Rectal smooth muscle tissue (tissue), 1 donor: ENCODE measurements at regions not wholly inside any gene's neighbourhood (a gene's known extent, or its start where the extent isn't known, plus 50 kb on each side); places are given as distances from the start of the nearest gene placed in this dataset.

Experiments used
- H3K27ac ChIP-seq: one replicate; pipeline ENCODE4 v1.7.0; 2013; ENCODE audit warnings: low read depth, low read length, inconsistent platforms
- H3K27me3 ChIP-seq: one replicate; pipeline ENCODE4 v1.7.0; 2013; ENCODE audit warnings: low read length; ENCODE audit not compliant: control insufficient read depth, insufficient read depth
- H3K36me3 ChIP-seq: one replicate; pipeline ENCODE4 v1.7.0; 2013; ENCODE audit warnings: low read length; ENCODE audit not compliant: control insufficient read depth, insufficient read depth
- H3K4me1 ChIP-seq: one replicate; pipeline ENCODE4 v1.7.0; 2013; ENCODE audit warnings: low read length; ENCODE audit not compliant: control insufficient read depth, insufficient read depth
- H3K4me3 ChIP-seq: one replicate; pipeline ENCODE4 v1.7.0; 2013; ENCODE audit warnings: low read length
- H3K9ac ChIP-seq: one replicate; pipeline ENCODE4 v1.7.0; 2013; ENCODE audit warnings: low read length

DNA sequence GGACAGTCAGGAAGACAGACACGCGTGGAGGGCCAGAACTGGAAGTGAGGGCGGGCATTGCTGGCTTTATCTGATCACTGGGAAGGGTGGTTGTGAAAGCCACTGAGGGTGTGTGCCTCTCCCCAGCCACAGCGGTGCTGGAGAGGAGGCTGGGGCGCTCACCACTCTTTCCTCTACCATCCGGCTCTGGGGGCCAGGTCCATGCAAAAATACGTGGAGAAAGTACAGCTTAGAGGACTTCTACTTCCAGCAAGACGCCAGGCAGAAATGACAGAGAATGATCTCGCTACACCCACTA lies 148.8 kb upstream of the RPS6KA2 start:
- no peak overlapping the region for H3K27ac ChIP-seq
- H3K9ac ChIP-seq = no peak overlapping the region
- H3K4me3 ChIP-seq = no peak overlapping the region
- no peaks in the 10 kb centered on the region for H3K4me1 ChIP-seq
- peaks cover 7% of the 10 kb centered on the region for H3K27me3 ChIP-seq
- H3K36me3 ChIP-seq = no peaks in the 10 kb centered on the region

DNA sequence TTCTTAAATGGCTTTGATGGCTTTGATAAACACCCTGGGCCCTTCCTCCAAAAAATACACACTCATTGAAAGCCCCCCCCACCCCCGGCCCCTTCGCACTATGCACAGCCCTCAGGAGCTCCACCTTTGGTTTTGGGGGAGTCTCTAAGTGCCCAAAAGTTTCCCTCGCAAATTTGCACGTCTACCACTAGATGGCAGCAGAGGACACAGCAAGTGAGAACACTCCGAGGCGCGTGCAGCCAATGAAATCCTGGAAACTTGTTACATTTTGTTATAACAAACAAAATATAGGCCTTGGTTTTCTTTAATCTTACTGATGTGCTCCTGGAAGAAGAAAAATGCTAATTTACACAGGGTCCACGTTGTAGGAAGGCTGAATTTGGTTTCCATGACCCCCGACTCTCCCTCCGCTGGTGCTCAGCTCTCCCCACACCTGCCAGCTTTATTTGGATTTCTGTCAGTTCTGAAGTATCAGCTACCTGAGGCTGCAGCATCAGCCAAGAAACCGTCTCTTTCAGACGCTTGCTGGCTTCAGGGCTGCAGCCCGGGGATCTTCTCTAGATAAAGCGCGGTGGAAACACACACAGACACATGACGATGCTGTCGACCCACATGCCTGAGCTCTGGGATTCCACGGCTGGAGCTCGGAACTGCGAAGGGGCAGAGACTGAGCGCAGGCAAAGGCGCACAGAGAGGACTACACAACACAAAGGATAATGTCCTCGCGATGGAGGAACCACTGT lies 148.3 kb upstream of the RPS6KA2 start:
- no peaks in the 10 kb centered on the region for H3K4me1 ChIP-seq
- H3K9ac ChIP-seq = no peak overlapping the region
- H3K27me3 ChIP-seq = peaks cover 7% of the 10 kb centered on the region
- H3K27ac ChIP-seq = no peak overlapping the region
- H3K36me3 ChIP-seq = no peaks in the 10 kb centered on the region
- no peak overlapping the region for H3K4me3 ChIP-seq

- Histone ChIP-seq H3K36me3 (no peaks in the 10 kb centered on the region), H3K9ac (no peak overlapping the region), H3K4me1 (no peaks in the 10 kb centered on the region), H3K27ac (no peak overlapping the region), H3K4me3 (no peak overlapping the region), H3K27me3 (peaks cover 7% of the 10 kb centered on the region)
Measured at GRCh38 chr6:166774770-166775169, 147.7 kb upstream of the RPS6KA2 start.

GRCh38 chr6:166774292-166774691 lies 147.2 kb upstream of the RPS6KA2 start:
- Histone ChIP-seq H3K9ac (no peak overlapping the region), H3K4me1 (no peaks in the 10 kb centered on the region), H3K27me3 (peaks cover 7% of the 10 kb centered on the region), H3K36me3 (no peaks in the 10 kb centered on the region), H3K4me3 (no peak overlapping the region), H3K27ac (no peak overlapping the region)

GRCh38 chr6:166772518-166772917 lies 145.5 kb upstream of the RPS6KA2 start:
- Histone ChIP-seq H3K27ac (no peak overlapping the region), H3K27me3 (peaks cover 7% of the 10 kb centered on the region), H3K9ac (no peak overlapping the region), H3K4me3 (no peak overlapping the region), H3K36me3 (no peaks in the 10 kb centered on the region), H3K4me1 (no peaks in the 10 kb centered on the region)

DNA sequence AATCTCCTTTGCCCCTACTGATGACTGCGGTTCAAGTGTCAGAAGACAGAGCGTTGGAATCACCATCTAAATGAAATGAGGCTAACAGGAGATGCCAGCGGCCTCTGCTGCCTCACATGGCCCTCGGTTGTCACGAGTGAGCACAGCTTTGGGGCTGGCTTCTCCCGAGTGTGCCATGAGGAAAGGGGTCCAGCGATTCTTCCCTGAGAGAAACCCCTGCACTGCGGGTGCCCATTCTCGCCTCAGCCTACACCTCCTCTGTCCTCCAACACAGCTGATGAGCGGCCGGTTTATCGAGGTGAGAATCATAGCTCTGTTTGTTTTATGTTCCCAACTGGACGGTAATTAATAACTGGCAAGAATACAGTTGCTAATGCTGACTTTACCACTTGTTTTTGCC lies 144.7 kb upstream of the RPS6KA2 start:
- Histone ChIP-seq H3K4me3 (no peak overlapping the region), H3K27me3 (peaks cover 7% of the 10 kb centered on the region), H3K4me1 (no peaks in the 10 kb centered on the region), H3K9ac (no peak overlapping the region), H3K27ac (no peak overlapping the region), H3K36me3 (no peaks in the 10 kb centered on the region)

DNA sequence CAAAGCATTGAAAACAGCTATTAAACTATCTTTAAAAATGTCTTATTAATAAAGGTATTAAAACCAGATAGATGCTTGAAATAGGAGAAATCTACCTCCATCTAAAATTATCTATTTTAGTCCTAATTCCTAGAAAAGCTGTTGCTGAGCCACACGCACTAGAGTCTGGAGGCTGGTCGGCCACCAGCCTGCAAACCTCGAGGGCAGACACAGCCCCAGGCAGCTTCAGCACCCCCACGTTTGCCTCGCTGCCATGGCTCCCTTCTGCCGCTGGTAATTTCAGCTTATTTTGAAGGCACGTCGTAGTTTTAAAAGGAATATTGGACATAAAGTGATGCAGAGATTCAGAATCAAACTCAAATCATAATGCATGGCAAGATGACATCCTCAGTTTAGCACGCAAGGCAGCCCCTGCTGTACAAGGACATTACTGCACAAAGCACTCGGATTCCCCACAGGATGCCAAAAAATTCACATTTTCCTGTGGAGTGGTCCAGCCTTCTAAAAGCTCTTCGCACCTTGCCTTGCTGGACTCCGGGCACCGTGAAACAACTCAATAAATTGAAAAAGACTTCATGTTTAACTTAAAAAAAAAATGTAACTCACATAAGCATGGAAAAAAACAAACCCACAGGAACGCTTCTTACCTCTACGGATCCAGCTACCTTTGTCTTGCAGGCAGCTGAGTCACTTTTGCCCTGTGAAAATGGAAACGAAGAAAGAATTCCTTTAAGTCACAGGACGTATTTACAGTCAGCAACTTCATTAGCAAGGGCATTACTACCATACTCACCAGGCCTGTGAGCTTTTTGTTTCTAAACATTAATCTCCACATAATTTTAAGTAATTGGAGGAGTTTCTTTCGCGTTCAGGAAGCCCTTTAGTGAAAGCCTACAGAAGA lies 143.4 kb upstream of the RPS6KA2 start:
- H3K4me3 ChIP-seq = no peak overlapping the region
- no peak overlapping the region for H3K9ac ChIP-seq
- H3K27me3 ChIP-seq = peaks cover 7% of the 10 kb centered on the region
- H3K36me3 ChIP-seq = no peaks in the 10 kb centered on the region
- H3K4me1 ChIP-seq = no peaks in the 10 kb centered on the region
- no peak overlapping the region for H3K27ac ChIP-seq

DNA sequence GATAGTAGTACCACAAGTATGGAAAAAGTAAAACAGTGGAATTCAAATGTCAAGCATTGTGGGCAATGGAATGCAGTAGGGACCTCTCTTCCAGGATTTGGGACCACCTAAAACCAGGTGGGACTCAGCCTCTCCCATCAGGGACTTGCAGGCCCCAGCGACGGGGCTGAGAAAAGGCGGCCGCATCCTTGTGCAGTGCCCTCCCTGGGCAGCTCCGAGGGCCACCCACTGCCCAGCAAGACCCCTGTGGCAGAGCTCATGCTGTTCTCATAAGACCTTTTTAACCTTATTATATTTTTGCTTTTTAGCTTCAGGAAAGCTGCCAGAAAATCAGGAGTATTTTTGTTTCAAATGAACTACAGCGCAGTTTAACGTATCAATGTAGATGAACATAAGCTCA lies 142.6 kb upstream of the RPS6KA2 start:
- Histone ChIP-seq H3K27me3 (peaks cover 7% of the 10 kb centered on the region), H3K4me1 (no peaks in the 10 kb centered on the region), H3K36me3 (no peaks in the 10 kb centered on the region), H3K9ac (no peak overlapping the region), H3K4me3 (no peak overlapping the region), H3K27ac (no peak overlapping the region)

GRCh38 chr6:166768761-166769160 lies 141.7 kb upstream of the RPS6KA2 start:
- Histone ChIP-seq H3K9ac (no peak overlapping the region), H3K36me3 (no peaks in the 10 kb centered on the region), H3K4me3 (no peak overlapping the region), H3K4me1 (no peaks in the 10 kb centered on the region), H3K27me3 (peaks cover 4% of the 10 kb centered on the region), H3K27ac (no peak overlapping the region)

- Histone ChIP-seq H3K9ac (no peak overlapping the region), H3K4me1 (no peaks in the 10 kb centered on the region), H3K27ac (no peak overlapping the region), H3K27me3 (no peaks in the 10 kb centered on the region), H3K36me3 (no peaks in the 10 kb centered on the region), H3K4me3 (no peak overlapping the region)
Measured at GRCh38 chr6:166767230-166767629, 140.2 kb upstream of the RPS6KA2 start.

DNA sequence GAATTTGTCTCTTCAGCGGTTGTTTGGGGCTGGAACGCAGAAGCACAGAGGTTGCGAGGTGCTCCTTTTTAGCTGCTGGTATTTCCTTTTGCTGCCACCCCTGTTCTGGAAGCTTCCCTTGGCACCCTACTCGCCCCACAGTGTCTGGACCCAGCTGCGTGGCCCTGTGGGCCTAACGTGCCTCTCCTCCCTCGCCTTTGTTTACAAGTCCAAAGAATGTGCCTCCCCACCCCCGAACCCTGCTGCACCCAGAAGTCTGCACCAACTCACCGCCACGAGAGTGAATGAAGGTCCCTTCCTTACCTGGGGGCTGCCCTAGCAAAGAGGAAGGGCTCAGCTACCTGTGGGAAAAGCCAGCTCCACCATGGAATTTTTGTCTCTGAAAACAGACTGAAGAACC lies 139.7 kb upstream of the RPS6KA2 start:
- Histone ChIP-seq H3K9ac (no peak overlapping the region), H3K4me1 (no peaks in the 10 kb centered on the region), H3K27ac (no peak overlapping the region), H3K4me3 (no peak overlapping the region), H3K36me3 (no peaks in the 10 kb centered on the region), H3K27me3 (no peaks in the 10 kb centered on the region)

GRCh38 chr6:166765234-166765541 lies 138.1 kb upstream of the RPS6KA2 start:
- no peaks in the 10 kb centered on the region for H3K4me1 ChIP-seq
- no peaks in the 10 kb centered on the region for H3K27me3 ChIP-seq
- H3K27ac ChIP-seq = no peak overlapping the region
- H3K4me3 ChIP-seq = no peak overlapping the region
- no peaks in the 10 kb centered on the region for H3K36me3 ChIP-seq
- no peak overlapping the region for H3K9ac ChIP-seq
